GM10248 (cell line): ENCODE measurements at regions not wholly inside any gene's neighbourhood (a gene's known extent, or its start where the extent isn't known, plus 50 kb on each side); places are given as distances from the start of the nearest gene placed in this dataset.

Experiments used
- CTCF ChIA-PET: fragments of 300-600 bp; sonication (Branson Sonifier 250); formaldehyde crosslinking; extraction: SDS; loops from one replicate; lab custom pipeline; 2021; ENCODE audit warnings: antibody characterized with exemption; lab: Yijun Ruan, JAX
- POLR2A ChIA-PET: fragments of 350-650 bp; sonication (Branson Sonifier 250); formaldehyde crosslinking; extraction: SDS; loops from one replicate; lab custom pipeline; 2020; ENCODE audit warnings: antibody characterized with exemption; lab: Yijun Ruan, JAX
- DNase-seq: peaks from one replicate; pipeline ENCODE4 v3.0.0; 2012; ENCODE audit errors: extremely low spot score
- TF ChIP-seq, protein P1 (sequence below): IDR thresholded peaks from 2 replicates; pipeline ENCODE4 v1.5.1; 2012; ENCODE audit warnings: mild to moderate bottlenecking, low read depth; ENCODE audit errors: extremely low read depth, missing control alignments, control extremely low read depth

DNA sequence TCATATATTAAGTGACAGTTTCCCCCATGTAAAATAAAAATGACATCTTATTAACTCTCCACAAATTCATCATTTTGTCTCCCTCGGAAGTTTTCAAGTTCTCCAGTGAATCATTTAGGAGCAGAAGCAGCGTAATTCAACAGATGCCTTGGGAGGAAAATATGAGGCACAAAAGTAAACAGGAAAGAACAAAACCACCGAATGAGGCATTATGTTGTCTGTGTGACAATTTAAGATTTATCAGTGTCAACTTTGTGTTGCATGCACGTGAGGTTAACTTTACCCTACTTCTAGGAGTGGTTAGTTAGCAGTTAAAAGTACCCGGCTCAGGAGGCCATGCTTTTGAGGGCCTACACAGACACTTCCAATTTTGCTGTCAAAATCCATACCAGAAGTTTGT is 258.6 kb downstream of the IPO8 start:
- TF ChIP-seq, protein P1, sequence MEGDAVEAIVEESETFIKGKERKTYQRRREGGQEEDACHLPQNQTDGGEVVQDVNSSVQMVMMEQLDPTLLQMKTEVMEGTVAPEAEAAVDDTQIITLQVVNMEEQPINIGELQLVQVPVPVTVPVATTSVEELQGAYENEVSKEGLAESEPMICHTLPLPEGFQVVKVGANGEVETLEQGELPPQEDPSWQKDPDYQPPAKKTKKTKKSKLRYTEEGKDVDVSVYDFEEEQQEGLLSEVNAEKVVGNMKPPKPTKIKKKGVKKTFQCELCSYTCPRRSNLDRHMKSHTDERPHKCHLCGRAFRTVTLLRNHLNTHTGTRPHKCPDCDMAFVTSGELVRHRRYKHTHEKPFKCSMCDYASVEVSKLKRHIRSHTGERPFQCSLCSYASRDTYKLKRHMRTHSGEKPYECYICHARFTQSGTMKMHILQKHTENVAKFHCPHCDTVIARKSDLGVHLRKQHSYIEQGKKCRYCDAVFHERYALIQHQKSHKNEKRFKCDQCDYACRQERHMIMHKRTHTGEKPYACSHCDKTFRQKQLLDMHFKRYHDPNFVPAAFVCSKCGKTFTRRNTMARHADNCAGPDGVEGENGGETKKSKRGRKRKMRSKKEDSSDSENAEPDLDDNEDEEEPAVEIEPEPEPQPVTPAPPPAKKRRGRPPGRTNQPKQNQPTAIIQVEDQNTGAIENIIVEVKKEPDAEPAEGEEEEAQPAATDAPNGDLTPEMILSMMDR = no peak
- ChIA-PET CTCF (no interaction called here), POLR2A (no interaction called here)
- DNase-seq = no peak

DNA sequence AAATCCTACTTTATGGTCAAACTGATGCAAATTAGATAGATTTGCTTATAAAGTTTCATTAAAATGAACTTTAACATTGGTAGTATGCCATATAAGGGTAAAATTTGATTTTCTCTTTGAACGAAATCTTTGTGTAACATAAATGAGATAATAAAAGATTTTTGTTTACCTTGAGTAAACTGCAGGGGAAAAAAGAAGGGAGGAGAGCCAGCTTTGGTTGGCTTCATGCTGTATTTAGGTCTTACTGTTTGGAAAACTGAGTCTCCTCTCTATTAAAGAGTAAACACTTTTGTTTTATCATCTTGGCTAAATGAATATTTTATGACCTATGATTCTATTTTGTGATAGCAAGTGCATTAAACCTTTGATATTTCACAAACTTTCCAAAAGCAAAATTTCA is 267.6 kb downstream of the IPO8 start:
- POLR2A ChIA-PET = no interaction called here
- CTCF ChIA-PET = interaction anchor here (1.8 kb wide), 1 partner anchor 37 kb away, joined by 4 read pairs; no protein-coding TSS in a partner anchor
- DNase-seq = no peak
- TF ChIP-seq, protein P1 = no peak

- ChIA-PET POLR2A (no interaction called here), CTCF (interaction anchor here (1.8 kb wide), 1 partner anchor 38 kb away, joined by 4 read pairs; no protein-coding TSS in a partner anchor)
- DNase-seq = no peak
- TF ChIP-seq, protein P1 = no peak
Measured at GRCh38 chr12:30427555-30427954, 268.1 kb downstream of the IPO8 start.

- CTCF ChIA-PET = no interaction called here
- POLR2A ChIA-PET = no interaction called here
- TF ChIP-seq, protein P1 = no peak
- DNase-seq = no peak
Measured at GRCh38 chr12:30425445-30425844, 270.2 kb downstream of the IPO8 start.

DNA sequence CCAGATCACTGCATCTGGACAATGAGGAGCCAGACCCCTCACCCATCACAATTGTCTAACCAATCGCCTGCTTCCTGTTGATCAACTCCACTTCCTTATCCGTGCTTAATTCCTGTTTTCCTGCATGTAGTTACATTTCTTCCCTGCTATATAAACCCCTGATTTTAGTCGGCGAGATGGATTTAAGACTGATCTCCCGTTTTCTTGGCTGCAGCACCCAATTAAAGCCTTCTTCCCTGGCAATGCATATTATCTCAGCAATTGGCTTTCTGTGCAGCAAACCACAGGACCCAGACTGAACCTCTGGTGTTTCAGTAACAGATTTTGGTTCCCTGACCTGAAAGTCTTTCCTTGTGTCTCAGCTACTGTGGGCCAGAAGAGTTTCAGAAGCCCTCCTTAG is 272.3 kb downstream of the IPO8 start:
- CTCF ChIA-PET = no interaction called here
- DNase-seq = no peak

GRCh38 chr12:30422844-30423243 is 272.8 kb downstream of the IPO8 start:
- POLR2A ChIA-PET = no interaction called here
- CTCF ChIA-PET = no interaction called here
- no peak for DNase-seq
- TF ChIP-seq, protein P1 = no peak

More for the DNA sequence above, 272.3 kb downstream of the IPO8 start:
- POLR2A ChIA-PET = no interaction called here
- TF ChIP-seq, protein P1 = no peak
